OCI-LY3 (cell line): ENCODE measurements at regions not wholly inside any gene's neighbourhood (a gene's known extent, or its start where the extent isn't known, plus 50 kb on each side); places are given as distances from the start of the nearest gene placed in this dataset.

ENCODE experiments used
- H2AFZ ChIP-seq: fragments of 200-600, 300-600 bp; shearing (Covaris generic); 2 replicates; pipeline ENCODE4 v1.6.0; 2014; ENCODE audit warnings: antibody characterized with exemption, low read depth, low read length
- H3K27ac ChIP-seq: fragments of 200-600, 300-600 bp; sonication (generic); 2 replicates; pipeline ENCODE4 v1.5.1; 2014; ENCODE audit warnings: mild to moderate bottlenecking, low read length, moderate library complexity, mixed read lengths
- H3K27me3 ChIP-seq: fragments of 200-600, 300-600 bp; sonication (generic); 2 replicates; pipeline ENCODE4 v1.6.1; 2014; ENCODE audit warnings: low read depth, low read length, mixed read lengths
- H3K36me3 ChIP-seq: fragments of 200-600, 300-600 bp; sonication (generic); replicated peaks from 2 replicates; pipeline ENCODE3; 2014; ENCODE audit warnings: low read depth, low read length, mixed read lengths
- H3K4me1 ChIP-seq: fragments of 300-600, 200-600 bp; sonication (generic); 2 replicates; pipeline ENCODE4 v1.6.1; 2014; ENCODE audit warnings: low read length, mixed read lengths
- H3K4me2 ChIP-seq: fragments of 200-600, 300-600 bp; sonication (generic); 2 replicates; pipeline ENCODE4 v1.6.1; 2014; ENCODE audit warnings: low read length, mixed read lengths
- H3K4me3 ChIP-seq: fragments of 300-600, 200-600 bp; sonication (generic); 2 replicates; pipeline ENCODE4 v1.5.1; 2014; ENCODE audit warnings: antibody characterized with exemption, mild to moderate bottlenecking, low read length, moderate library complexity
- H3K79me2 ChIP-seq: fragments of 300-600, 200-600 bp; shearing (Covaris generic); 2 replicates; pipeline ENCODE4 v1.6.1; 2014; ENCODE audit warnings: mild to moderate bottlenecking, low read length, mixed read lengths
- H3K9ac ChIP-seq: fragments of 300-600, 200-600 bp; shearing (Covaris generic); 2 replicates; pipeline ENCODE4 v1.6.0; 2014; ENCODE audit warnings: mild to moderate bottlenecking, low read length, moderate library complexity
- H3K9me3 ChIP-seq: fragments of 200-600, 300-600 bp; shearing (Covaris generic); 2 replicates; pipeline ENCODE4 v1.6.1; 2014; ENCODE audit warnings: low read length, mixed read lengths; ENCODE audit not compliant: insufficient read depth
- H4K20me1 ChIP-seq: fragments of 200-600, 300-600 bp; sonication (generic); 2 replicates; pipeline ENCODE4 v1.6.1; 2016; ENCODE audit warnings: low read length, mixed read lengths; ENCODE audit not compliant: insufficient read depth
- EZH2phosphoT487 ChIP-seq: fragments of 200-600 bp; shearing (Covaris generic); IDR thresholded peaks from 2 replicates; pipeline ENCODE4 v1.6.1; 2018; ENCODE audit warnings: antibody characterized with exemption, mixed run types, low read depth
- TF ChIP-seq, protein P1 (sequence below): fragments of 200-600, 300-600 bp; sonication (generic); IDR thresholded peaks from 2 replicates; pipeline ENCODE4 v1.5.1; 2014; ENCODE audit warnings: antibody characterized with exemption, low read length, low read depth

- Histone ChIP-seq H3K27ac (no peak overlapping the region), H3K27me3 (no peaks in the 10 kb centered on the region), H2AFZ (no peak overlapping the region), H3K4me3 (no peak overlapping the region), H3K36me3 (no peaks in the 10 kb centered on the region), H4K20me1 (no peaks in the 10 kb centered on the region), H3K9ac (no peak overlapping the region), H3K4me1 (peaks cover 57% of the 10 kb centered on the region), H3K79me2 (no peaks in the 10 kb centered on the region), H3K9me3 (no peaks in the 10 kb centered on the region), H3K4me2 (no peak overlapping the region)
- no peak for TF ChIP-seq EZH2phosphoT487
- TF ChIP-seq, protein P1, sequence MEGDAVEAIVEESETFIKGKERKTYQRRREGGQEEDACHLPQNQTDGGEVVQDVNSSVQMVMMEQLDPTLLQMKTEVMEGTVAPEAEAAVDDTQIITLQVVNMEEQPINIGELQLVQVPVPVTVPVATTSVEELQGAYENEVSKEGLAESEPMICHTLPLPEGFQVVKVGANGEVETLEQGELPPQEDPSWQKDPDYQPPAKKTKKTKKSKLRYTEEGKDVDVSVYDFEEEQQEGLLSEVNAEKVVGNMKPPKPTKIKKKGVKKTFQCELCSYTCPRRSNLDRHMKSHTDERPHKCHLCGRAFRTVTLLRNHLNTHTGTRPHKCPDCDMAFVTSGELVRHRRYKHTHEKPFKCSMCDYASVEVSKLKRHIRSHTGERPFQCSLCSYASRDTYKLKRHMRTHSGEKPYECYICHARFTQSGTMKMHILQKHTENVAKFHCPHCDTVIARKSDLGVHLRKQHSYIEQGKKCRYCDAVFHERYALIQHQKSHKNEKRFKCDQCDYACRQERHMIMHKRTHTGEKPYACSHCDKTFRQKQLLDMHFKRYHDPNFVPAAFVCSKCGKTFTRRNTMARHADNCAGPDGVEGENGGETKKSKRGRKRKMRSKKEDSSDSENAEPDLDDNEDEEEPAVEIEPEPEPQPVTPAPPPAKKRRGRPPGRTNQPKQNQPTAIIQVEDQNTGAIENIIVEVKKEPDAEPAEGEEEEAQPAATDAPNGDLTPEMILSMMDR, result no peak
Observed at GRCh38 chr4:83172371-83172770, 57.8 kb upstream of the PLAC8 start.

DNA sequence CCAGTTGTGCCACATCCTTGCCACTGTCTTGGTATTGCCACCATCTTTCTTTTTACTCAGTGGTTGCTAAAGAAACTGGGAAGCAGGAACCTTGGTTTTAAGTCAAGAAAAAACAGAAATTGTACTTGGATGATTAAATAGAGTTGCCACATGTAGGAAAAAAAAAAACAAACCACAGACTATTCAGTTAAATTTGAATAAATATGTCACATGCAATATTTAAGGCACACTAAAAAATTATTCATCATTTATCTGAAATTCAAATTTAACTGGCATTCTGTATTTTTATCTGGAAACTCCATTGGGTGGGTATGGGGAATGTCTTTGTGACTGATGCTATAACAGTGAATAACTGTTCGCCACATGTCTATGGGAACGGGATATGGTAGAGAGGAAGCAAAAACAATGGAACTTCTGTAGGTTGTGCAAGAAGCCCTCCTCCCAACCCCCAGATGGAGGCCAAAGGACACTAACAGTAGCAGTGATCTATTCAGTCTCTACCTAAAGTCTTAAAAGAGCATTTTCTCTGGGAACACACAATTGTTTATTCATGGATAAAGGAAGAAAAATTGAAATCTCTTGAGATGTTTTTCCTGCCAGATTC, 57.0 kb upstream of the PLAC8 start:
- H2AFZ ChIP-seq, result no peak overlapping the region
- TF ChIP-seq EZH2phosphoT487, result no peak
- TF ChIP-seq, protein P1, result no peak
- H3K9ac ChIP-seq, result no peak overlapping the region
- H3K36me3 ChIP-seq, result no peaks in the 10 kb centered on the region
- H4K20me1 ChIP-seq, result no peaks in the 10 kb centered on the region
- H3K4me1 ChIP-seq, result peaks cover 49% of the 10 kb centered on the region
- H3K27me3 ChIP-seq, result no peaks in the 10 kb centered on the region
- no peaks in the 10 kb centered on the region for H3K79me2 ChIP-seq
- H3K9me3 ChIP-seq, result no peaks in the 10 kb centered on the region
- H3K27ac ChIP-seq, result peak overlapping the region; percentile 12; the same call in 1 of the 2 replicates
- H3K4me2 ChIP-seq, result no peak overlapping the region
- H3K4me3 ChIP-seq, result no peak overlapping the region

GRCh38 chr4:83170952-83171399, 56.4 kb upstream of the PLAC8 start:
- Histone ChIP-seq H3K4me2 (no peak overlapping the region), H4K20me1 (no peaks in the 10 kb centered on the region), H2AFZ (no peak overlapping the region), H3K36me3 (no peaks in the 10 kb centered on the region), H3K27ac (peak overlapping the region; percentile 12; the same call in 1 of the 2 replicates), H3K9ac (no peak overlapping the region), H3K4me3 (no peak overlapping the region), H3K4me1 (peaks cover 43% of the 10 kb centered on the region), H3K27me3 (no peaks in the 10 kb centered on the region), H3K79me2 (no peaks in the 10 kb centered on the region), H3K9me3 (no peaks in the 10 kb centered on the region)
- TF ChIP-seq, protein P1, result no peak
